ENCODE measurements at regions not wholly inside any gene's neighbourhood (a gene's known extent, or its start where the extent isn't known, plus 50 kb on each side); places are given as distances from the start of the nearest gene placed in this dataset.
"Not testable (repeated sequence)": the region's sequence is repeated elsewhere in the genome, so short reads cannot be mapped to it uniquely, and the experiment has no call there.

GRCh38 chrX:102784550-102784949 lies 64.0 kb downstream of the GPRASP3 start:
- no peak for DNase-seq (ENCODE audit: low spot score)
- in situ Hi-C loops (cut with HindIII; ENCODE audit: low sequenced_read_pairs) = no loop called here

- no peak for DNase-seq (ENCODE audit: low spot score)
- in situ Hi-C loops (cut with HindIII; ENCODE audit: low sequenced_read_pairs) = no loop called here
Measured at GRCh38 chrX:102787283-102787682, 66.7 kb downstream of the GPRASP3 start.

GRCh38 chrX:102808336-102808735 lies 87.8 kb downstream of the GPRASP3 start:
- in situ Hi-C loops (cut with HindIII; ENCODE audit: low sequenced_read_pairs) = no loop called here
- no peak for DNase-seq (ENCODE audit: low spot score)

- DNase-seq (ENCODE audit: low spot score); in situ Hi-C loops (cut with HindIII; ENCODE audit: low sequenced_read_pairs): not testable (repeated sequence)
Measured at GRCh38 chrX:102818269-102818668, 97.7 kb downstream of the GPRASP3 start.

- DNase-seq (ENCODE audit: low spot score) = peak; percentile 24
- in situ Hi-C loops (cut with HindIII; ENCODE audit: low sequenced_read_pairs) = no loop called here
Measured at GRCh38 chrX:102832661-102833060, 104.4 kb upstream of the RAB40AL start.

- in situ Hi-C loops (cut with HindIII; ENCODE audit: low sequenced_read_pairs) = no loop called here
Measured at GRCh38 chrX:102833136-102833535, 103.9 kb upstream of the RAB40AL start.

GRCh38 chrX:102835504-102836146 lies 101.4 kb upstream of the RAB40AL start:
- DNase-seq (ENCODE audit: low spot score) = peak; percentile 21
- in situ Hi-C loops (cut with HindIII; ENCODE audit: low sequenced_read_pairs) = no loop called here

More at GRCh38 chrX:102833136-102833535, 103.9 kb upstream of the RAB40AL start:
- DNase-seq (ENCODE audit: low spot score) = no peak

GRCh38 chrX:102837847-102838246 lies 99.2 kb upstream of the RAB40AL start:
- in situ Hi-C loops (cut with HindIII; ENCODE audit: low sequenced_read_pairs) = no loop called here
- no peak for DNase-seq (ENCODE audit: low spot score)

- DNase-seq (ENCODE audit: low spot score) = no peak
- in situ Hi-C loops (cut with HindIII; ENCODE audit: low sequenced_read_pairs) = no loop called here
Measured at GRCh38 chrX:102840871-102841705, 96.0 kb upstream of the RAB40AL start.

GRCh38 chrX:102841706-102842003 lies 95.4 kb upstream of the RAB40AL start:
- in situ Hi-C loops (cut with HindIII; ENCODE audit: low sequenced_read_pairs) = no loop called here
- DNase-seq (ENCODE audit: low spot score) = no peak

GRCh38 chrX:102845020-102845419 lies 92.1 kb upstream of the RAB40AL start:
- in situ Hi-C loops (cut with HindIII; ENCODE audit: low sequenced_read_pairs) = no loop called here
- DNase-seq (ENCODE audit: low spot score) = no peak

- in situ Hi-C loops (cut with HindIII; ENCODE audit: low sequenced_read_pairs) = no loop called here
- DNase-seq (ENCODE audit: low spot score) = no peak
Measured at GRCh38 chrX:102846544-102847236, 90.4 kb upstream of the RAB40AL start.

GRCh38 chrX:102847362-102847761 lies 89.7 kb upstream of the RAB40AL start:
- no peak for DNase-seq (ENCODE audit: low spot score)
- in situ Hi-C loops (cut with HindIII; ENCODE audit: low sequenced_read_pairs) = no loop called here

GRCh38 chrX:102849396-102849795 lies 87.7 kb upstream of the RAB40AL start:
- in situ Hi-C loops (cut with HindIII; ENCODE audit: low sequenced_read_pairs) = no loop called here
- DNase-seq (ENCODE audit: low spot score) = no peak

GRCh38 chrX:102858826-102859549 lies 78.1 kb upstream of the RAB40AL start:
- DNase-seq (ENCODE audit: low spot score); in situ Hi-C loops (cut with HindIII; ENCODE audit: low sequenced_read_pairs): not testable (repeated sequence)

GRCh38 chrX:102859550-102859871 lies 77.6 kb upstream of the RAB40AL start:
- DNase-seq (ENCODE audit: low spot score) = no peak
- in situ Hi-C loops (cut with HindIII; ENCODE audit: low sequenced_read_pairs) = no loop called here

GRCh38 chrX:102860235-102860634 lies 76.8 kb upstream of the RAB40AL start:
- in situ Hi-C loops (cut with HindIII; ENCODE audit: low sequenced_read_pairs) = no loop called here

GRCh38 chrX:102863735-102864134 lies 73.3 kb upstream of the RAB40AL start:
- DNase-seq (ENCODE audit: low spot score) = peak; percentile 79
- in situ Hi-C loops (cut with HindIII; ENCODE audit: low sequenced_read_pairs) = no loop called here

More at GRCh38 chrX:102860235-102860634, 76.8 kb upstream of the RAB40AL start:
- DNase-seq (ENCODE audit: low spot score) = no peak

- no peak for DNase-seq (ENCODE audit: low spot score)
- in situ Hi-C loops (cut with HindIII; ENCODE audit: low sequenced_read_pairs) = no loop called here
Measured at GRCh38 chrX:102866981-102867656, 70.0 kb upstream of the RAB40AL start.
